HG02678 (cell line): ENCODE measurements at regions not wholly inside any gene's neighbourhood (a gene's known extent, or its start where the extent isn't known, plus 50 kb on each side); places are given as distances from the start of the nearest gene placed in this dataset.
"Not testable (repeated sequence)": the region's sequence is repeated elsewhere in the genome, so short reads cannot be mapped to it uniquely, and the experiment has no call there.

ENCODE experiments used
- ATAC-seq: cut with Tn5 transposase; IDR thresholded peaks from one replicate; pipeline ENCODE4 v1.9.1; 2021; ENCODE audit warnings: mild to moderate bottlenecking, moderate library complexity; ENCODE audit not compliant: unreplicated experiment

DNA sequence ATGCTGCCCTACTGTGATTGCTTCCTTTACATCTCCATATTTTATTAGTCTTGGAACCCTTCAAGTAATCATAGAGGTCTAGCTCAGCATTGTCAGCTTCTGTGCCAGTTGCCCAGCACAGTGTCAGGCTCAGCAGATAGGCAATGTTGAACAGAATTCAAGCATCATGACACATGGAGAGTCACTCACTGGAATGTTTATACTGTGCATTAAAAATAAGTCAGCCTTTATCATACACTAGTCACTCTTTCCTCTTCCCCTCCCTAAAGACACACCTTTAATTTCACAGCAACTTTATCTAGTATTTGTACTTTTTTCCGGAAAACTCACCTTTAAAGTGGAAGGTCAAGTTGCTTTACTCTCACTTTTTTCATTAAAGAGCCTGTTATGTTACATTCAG lies 253.8 kb upstream of the CDH11 start:
- ATAC-seq, result no peak

DNA sequence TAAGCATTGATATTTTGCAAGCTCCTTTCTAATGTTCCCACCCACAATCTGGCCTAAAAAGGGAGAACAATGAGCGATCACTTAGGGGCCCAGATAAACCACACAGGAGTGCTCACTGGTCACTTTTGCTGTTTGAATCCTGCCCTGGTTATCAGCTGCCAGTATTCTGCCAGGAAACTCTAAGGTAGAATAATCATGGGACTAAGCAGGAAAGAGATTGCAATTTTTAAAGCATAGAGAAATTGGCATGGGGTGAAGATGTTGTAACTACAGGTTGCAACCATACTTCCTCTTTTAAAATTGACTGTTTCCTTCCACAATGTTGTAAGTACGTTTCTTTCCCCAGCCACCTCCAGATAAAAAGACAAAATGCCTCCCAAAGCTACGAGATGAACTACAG lies 251.2 kb upstream of the CDH11 start:
- no peak for ATAC-seq

DNA sequence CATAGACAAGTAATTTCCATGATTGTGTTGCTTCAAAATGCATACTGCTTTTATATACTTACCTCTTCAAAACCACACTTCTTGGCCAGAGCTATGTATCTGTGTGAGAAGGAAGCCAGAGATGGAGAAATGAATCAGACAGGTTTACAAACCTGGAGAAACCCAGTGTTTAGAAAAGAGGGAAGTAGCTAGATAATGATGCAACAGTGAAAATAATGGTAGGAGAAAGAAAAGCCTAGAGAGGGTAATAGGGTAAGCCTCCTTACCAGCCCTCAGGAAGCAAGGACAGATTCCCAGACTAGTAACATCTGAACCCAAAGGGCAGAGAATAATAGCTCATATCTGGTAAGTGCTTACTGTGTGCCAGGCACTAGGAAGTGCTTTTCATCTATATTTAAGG lies 250.3 kb upstream of the CDH11 start:
- ATAC-seq, result no peak

DNA sequence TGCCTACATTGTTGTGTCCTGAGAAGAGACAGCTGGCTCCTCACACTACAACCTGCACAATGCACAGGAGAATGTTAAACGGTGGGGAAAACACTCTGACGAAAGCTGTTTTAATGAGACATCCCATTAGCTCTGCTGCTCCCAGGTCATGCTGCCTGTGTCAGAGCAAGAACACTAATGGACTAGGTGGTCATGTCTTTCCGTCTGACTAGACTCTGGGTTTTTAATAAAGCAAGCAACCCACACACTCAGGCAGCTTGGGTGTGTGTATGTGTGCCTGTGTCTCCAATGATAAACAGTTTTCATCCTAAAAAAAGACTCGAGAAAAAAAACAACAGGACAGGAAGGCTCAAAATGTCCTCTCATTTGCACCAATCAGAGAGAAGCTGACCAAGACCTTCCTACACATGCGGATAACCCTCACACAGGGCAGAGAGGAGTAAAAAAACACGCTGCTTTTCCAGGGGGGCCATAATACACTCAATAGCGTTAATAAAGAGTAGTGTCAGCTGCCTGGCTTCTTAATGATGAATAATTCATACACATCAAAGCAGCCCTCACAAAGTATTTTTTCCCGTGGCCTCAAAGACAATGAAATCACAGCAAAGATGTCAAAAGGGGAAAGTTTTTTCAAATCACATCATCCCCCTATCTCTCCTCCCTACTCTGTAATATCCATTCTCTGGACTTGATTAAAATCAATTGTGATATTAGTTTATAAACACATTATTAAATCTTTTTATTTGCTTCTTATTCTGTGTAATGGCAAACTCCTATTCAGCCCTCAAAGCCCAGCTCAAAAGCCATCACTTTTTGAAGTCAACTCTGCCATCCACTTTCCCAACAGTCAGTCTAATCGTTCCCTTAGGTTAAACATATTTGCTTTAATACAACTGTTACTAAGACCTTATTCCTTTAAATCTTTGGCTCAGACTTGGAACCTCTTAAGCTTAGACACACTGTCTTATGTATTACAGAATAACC lies 244.2 kb upstream of the CDH11 start:
- ATAC-seq, result no peak

DNA sequence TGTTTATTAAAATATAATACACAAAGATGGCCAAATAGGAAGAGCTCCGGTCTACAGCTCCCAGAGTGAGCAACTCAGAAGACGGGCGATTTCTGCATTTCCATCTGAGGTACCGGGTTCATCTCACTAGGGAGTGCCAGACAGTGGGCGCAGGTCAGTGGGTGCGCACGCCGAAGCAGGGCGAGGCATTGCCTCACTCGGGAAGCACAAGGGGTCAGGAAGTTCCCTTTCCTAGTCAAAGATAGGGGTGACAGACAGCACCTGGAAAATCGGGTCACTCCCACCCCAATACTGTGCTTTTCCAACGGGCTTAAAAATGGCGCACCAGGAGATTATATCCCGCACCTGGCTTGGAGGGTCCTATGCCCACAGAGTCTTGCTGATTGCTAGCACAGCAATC lies 234.9 kb upstream of the CDH11 start:
- not testable (repeated sequence) for ATAC-seq

DNA sequence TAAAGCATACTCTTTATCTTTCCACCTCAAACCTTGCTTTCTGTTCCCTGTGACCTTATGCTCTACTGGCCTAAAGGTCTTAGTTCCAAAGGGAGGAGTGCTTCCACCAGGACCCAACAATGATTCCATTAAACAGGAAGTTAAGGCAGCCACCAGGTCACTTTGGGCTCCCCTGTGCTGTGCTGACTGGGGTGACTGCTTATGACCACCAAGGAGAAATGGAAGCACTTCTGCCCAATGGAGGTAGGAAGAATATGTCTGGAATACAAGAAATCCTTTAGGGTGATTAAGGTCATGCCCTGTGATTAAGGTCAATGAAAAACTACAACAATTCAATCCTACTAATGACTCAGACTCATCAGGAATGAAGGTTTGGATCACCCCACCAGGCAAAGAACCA lies 233.8 kb upstream of the CDH11 start:
- ATAC-seq, result no peak

DNA sequence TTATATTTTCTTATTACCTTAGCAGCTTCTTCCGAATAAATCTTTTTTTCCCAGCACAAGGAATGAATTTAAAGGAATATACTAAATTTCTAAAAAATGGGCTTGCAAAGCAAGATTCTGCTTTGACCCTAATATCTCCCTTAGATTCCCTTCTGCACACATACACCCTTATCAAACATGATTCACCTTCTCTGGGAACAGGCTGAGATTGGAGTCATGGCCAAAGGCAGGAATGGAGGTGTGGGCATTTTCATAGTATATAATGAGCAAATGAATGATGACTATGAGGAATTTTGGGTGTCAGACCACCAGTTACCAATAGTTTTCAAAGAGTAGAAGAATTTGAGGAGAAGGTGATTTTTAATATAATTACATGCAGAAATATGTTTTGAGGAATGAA lies 231.3 kb upstream of the CDH11 start:
- no peak for ATAC-seq

DNA sequence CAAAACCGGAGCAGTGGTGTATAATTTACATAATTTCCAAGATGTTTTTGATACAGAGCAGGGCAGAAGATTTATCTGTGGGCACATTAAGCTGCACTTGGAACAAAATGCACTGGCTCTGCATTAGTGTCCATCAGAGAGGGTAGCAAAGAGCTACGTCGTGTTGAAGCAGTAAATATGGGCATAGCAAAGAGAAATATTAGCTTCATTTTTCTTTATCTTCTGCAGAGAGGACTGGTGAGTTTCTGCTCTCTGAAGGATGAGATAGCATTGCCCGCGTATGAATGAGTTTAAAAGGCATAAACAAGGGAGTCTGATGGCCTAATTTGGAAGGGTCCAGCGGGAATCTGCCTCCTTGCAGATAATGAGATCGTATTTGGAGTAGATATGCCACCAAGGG lies 227.8 kb upstream of the CDH11 start:
- no peak for ATAC-seq

DNA sequence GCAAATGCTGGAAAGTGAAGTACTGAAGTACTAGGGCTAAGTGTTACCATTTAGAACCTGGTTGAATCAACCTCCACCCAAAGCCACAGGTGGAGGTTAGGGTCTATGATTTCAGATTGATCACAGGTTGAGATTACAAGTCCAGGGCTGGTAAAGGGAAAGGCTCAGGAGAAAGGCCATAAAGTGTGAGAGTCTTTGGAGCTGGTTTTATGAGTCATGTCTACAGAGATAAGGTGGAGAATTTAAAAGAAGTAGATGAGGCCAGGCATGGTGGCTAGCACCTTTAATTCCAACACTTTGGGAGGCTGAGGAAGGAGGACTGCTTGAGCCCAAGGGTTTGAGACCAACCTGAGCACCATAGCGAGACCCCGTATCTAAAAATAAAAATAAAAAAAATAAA lies 221.7 kb upstream of the CDH11 start:
- ATAC-seq, result no peak

DNA sequence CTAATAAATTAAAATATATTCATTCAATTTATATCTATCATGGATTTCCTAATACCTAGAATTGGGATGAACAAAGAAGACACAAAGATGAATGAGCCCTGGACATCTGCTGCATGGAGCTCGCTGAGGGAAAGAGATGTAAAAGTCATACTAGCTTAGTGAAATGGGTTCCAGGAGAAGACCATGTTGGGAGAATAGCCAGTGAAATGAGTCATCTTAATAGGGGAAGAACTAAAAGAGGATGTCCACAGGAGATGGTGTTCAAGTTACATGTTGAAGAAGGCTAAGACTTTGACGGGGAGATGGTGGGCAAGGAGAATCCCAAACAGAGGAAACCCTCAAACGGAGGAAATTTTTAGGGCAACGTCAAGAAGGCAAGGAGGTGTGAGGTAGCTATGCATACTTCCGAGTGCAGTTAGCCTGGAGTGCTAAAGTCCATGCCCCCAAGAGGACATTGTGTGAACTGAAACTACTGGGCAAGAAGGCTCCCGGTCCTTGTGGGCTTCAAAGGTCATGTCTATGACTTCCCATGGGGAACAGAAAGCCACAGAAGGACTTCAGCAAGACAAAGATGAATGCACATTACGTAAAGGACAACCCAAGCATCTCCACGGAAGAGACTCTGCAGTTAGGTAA lies 220.5 kb upstream of the CDH11 start:
- no peak for ATAC-seq

DNA sequence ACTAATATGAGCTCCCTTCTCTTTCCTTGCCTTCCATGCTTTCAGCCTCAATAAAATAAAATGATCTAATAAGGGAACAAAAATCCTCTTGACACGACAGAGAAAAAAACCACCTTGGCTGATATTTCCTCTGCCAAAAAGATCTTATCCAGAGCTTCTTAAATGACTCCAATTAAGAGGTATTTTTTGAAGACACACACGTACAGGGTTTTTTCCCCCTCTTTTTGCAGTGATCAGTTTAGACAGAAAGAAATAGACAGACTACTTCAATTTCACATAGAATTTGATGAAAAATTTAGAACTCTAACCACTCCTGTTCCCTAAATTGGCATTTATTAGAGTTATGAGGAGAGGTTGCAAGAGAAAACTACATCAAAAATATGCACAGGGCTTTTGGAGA lies 217.2 kb upstream of the CDH11 start:
- no peak for ATAC-seq

DNA sequence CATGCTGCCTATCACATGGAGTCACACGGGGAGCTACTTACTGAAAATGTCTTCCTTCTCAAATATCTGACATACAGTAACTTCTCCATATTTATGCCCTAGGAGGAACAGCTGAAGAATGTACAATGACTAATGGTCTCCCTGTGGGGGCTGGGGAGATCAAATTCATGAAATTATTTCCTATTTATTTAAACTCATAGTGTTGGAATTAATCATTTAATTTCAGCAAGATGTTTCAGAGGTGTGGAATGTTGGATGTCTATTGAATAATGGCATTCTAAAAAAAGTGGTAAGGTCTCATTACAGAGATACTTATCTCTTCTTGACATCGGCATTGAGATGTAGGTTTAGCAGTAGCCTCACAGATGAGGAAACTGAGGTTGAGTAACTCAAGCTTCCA lies 214.3 kb upstream of the CDH11 start:
- no peak for ATAC-seq

DNA sequence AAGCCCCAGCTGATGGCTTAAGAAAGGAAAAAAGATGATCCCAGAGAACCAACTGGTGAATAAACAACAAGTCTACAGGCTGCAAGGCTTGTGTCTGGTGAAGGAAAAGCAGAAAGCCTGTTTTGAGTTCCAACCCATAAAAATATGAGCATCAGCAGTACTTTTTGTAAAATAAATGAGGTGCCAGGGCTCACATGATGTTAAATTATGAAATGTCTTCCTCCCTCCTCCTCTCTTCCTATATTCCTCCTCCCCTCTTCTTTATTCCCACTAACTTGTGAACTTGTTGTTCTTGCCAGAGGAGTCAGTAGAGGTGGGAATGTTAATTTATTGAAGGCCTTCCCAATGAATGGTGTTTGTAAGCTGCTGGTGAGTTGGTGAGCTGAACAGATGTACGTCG lies 212.2 kb upstream of the CDH11 start:
- ATAC-seq, result no peak

DNA sequence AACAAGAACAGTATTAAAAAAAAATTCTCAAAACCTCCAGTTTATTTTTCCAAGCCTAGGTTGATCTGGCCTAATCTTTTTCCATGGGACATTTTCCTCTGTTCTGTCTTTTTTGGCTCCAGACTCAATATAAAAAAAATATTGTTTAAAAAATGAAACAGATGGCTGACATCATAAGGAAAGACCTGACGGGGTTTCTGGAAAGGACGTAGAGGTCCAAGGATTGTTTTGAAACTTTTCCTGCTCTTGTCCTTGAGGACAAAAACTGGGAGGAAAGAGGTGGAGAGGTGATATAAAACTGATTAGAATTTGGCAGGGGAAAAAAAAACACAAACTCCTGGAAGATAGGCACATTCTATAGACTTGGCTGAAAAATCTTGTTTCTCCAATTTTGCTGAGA lies 211.4 kb upstream of the CDH11 start:
- no peak for ATAC-seq

DNA sequence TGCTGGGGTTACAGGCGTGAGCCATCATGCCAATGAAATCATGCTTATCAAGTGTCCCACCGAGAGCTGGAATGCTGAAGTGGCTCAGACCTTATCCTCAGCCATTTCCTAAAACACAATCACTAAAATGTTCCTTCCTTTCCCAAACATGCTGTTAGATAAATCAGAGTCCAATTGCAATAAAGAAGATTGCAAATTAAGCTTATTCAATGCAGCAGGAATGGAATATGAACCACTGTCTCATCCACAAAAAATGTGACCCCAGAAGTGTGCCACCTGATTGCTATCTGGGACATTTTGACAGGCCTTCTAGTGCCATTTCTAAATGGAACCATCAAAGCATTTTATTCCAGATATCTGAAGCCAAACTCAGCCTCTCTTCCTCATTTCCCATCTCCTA lies 205.5 kb upstream of the CDH11 start:
- ATAC-seq, result no peak

DNA sequence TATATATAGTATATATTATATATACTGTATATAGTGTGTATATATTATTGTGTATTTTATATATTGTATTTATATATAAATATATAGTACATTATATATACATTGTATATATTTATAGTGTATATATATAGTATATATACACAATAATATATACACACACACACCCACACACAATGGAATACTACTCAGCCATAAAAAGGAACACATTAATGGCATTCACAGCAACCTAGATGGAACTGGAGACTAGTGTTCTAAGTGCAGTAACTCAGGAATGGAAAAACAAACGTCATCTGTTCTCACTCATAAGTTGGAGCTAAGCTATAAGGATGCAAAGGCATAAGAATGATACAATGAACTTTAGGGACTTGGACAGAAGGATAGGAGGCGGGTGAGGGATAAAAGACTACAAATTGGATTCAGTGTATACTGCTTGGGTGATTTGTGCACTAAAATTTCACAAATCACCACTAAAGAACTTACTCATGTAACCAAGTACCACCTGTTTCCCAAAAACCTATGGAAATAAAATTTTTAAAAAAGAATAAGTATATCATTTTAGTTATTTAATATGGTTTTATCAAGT lies 201.9 kb upstream of the CDH11 start:
- ATAC-seq, result no peak

DNA sequence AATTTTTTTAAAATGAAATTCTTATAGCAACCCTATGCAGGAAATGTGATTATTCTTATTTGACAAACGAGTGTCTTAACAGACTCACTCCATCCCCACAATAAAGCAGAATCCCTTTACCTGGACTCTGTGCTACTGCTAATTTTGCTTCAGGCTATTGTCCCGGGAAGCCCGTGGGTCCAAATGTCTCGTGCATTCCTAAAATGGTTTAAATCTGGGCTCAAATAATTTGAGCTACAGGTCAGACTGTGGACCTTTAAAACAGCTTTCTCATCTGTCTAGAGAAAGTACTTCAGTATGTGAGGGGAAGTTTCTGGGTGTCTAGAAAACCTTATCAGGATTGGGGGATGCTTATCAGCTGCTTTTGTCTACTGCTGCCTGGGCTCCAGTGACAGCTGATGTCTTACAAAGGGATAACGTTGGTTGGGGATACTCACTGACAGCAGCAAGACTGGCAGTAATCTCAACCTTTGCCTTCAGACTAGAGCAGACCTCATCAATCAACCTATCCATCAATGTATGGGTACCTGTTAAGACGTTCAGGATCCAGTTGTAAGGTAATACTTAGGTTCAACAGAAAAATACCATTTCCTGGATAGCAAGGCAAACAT lies 197.9 kb upstream of the CDH11 start:
- ATAC-seq, result no peak

DNA sequence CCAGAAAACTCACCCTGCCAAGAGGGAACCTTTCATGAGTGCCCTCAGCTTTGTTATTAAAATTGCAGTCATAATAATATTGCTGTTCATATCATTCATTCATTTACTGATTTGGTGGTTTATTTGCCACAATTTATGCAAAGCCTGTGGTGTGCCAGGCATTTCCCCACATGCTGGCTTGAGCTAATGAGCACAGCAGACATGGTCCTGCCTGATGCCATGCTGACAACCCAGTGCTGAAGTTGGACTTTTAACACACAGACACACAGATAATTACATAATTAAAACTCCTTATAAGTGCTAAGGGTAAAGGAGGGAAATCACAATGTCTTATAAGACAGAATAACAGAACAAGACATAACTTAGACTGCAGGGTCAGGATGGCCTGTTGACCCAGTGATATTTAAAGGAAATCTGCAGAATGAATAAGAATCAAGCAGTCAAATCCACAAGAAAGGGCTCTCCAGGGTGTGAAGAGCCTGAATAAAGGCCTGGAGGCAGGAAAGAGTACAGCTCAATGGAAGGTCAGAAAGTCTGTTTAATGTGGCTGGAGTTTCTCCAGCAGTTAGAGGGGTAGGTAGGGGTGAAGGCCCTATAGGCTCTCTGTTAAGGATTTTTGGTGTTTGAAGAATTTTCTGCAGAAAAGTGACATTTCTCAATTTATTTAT lies 196.9 kb upstream of the CDH11 start:
- no peak for ATAC-seq

DNA sequence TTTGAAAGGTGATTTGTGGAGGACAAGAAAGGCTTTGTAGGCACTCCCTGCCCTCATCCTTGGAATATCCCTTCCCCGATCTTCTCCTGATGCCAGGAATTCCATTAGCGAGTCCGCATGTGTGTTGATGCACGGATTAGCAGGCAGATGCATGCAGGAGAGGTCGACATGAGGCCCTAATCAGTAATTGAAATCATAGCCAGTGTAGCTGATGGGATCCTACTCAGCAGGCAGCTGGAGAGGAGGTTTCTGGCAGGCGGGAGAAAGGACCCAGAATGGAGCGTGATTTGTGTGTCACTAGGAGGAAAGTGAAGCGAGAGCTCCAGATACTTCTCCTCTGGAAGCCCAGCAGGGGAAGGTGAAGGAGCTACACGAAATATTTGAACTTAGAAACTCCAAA lies 196.3 kb upstream of the CDH11 start:
- ATAC-seq, result no peak

DNA sequence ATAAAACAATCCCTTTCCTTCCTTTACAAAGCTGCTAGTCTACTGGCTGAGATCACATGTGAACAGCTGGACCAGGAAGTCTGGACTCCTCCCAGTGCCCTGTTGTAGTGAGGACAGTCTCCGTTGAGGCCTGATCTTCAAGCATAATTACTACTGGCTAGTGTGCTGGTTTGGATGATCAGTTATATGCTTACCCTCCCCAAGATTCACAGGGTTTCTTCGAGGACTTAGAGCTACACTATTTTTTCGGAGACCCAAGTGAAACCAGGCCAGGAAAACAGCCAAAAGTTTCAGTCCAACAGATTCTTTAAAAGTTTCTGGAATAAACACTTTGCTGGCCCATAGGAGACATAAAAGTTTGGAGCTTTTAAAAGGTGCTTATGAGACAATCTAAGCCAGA lies 194.9 kb upstream of the CDH11 start:
- no peak for ATAC-seq
